SU-DHL-6 (cell line): ENCODE measurements at regions not wholly inside any gene's neighbourhood (a gene's known extent, or its start where the extent isn't known, plus 50 kb on each side); places are given as distances from the start of the nearest gene placed in this dataset.

Experiments
- H2AFZ ChIP-seq: fragments of 200-600 bp; sonication (generic); 2 replicates; pipeline ENCODE4 v1.6.1; 2014; ENCODE audit warnings: low read depth, mild to moderate bottlenecking, moderate library complexity, mixed read lengths, antibody characterized with exemption, low read length; ENCODE audit not compliant: severe bottlenecking
- H3F3A ChIP-seq: fragments of 200-600 bp; shearing (Covaris generic); 2 replicates; pipeline ENCODE4 v1.6.0; 2016; ENCODE audit warnings: antibody characterized with exemption, mild to moderate bottlenecking; ENCODE audit not compliant: insufficient read depth
- H3K27ac ChIP-seq: fragments of 200-600 bp; sonication (generic); 2 replicates; pipeline ENCODE4 v1.5.1; 2016; ENCODE audit warnings: low read depth, mild to moderate bottlenecking, low read length, moderate library complexity, mixed read lengths
- H3K27me3 ChIP-seq: fragments of 200-600 bp; sonication (generic), shearing (Covaris generic); 2 replicates; pipeline ENCODE4 v1.6.0; 2014; ENCODE audit warnings: mild to moderate bottlenecking, low read length
- H3K36me3 ChIP-seq: fragments of 200-600 bp; sonication (generic); 2 replicates; pipeline ENCODE4 v1.6.1; 2014; ENCODE audit warnings: mild to moderate bottlenecking, low read length, mixed read lengths
- H3K4me2 ChIP-seq: fragments of 300-600, 200-600 bp; shearing (Covaris generic), sonication (generic); 2 replicates; pipeline ENCODE4 v1.6.0; 2014; ENCODE audit warnings: low read length, low read depth, mild to moderate bottlenecking; ENCODE audit not compliant: poor library complexity, severe bottlenecking
- H3K4me3 ChIP-seq: fragments of 200-600 bp; sonication (generic); 2 replicates; pipeline ENCODE4 v1.5.1; 2014; ENCODE audit warnings: antibody characterized with exemption, low read length, mild to moderate bottlenecking, mixed read lengths; ENCODE audit not compliant: insufficient read depth, poor library complexity, severe bottlenecking
- H3K79me2 ChIP-seq: fragments of 200-600 bp; sonication (generic); 2 replicates; pipeline ENCODE4 v1.6.1; 2014; ENCODE audit warnings: mild to moderate bottlenecking, low read length, moderate library complexity; ENCODE audit not compliant: insufficient read depth
- H3K9ac ChIP-seq: fragments of 200-600 bp; sonication (generic); 2 replicates; pipeline ENCODE4 v1.7.0; 2014; ENCODE audit warnings: mild to moderate bottlenecking, low read length
- H3K9me2 ChIP-seq: fragments of 200-600 bp; sonication (generic); replicated peaks from 2 replicates; pipeline ENCODE4 v1.6.1; 2014; ENCODE audit warnings: low read length; ENCODE audit not compliant: insufficient read depth
- H3K9me3 ChIP-seq: fragments of 200-600 bp; sonication (generic); 2 replicates; pipeline ENCODE4 v1.6.1; 2014; ENCODE audit warnings: low read length, mixed read lengths; ENCODE audit not compliant: insufficient read depth
- H4K20me1 ChIP-seq: fragments of 200-600 bp; sonication (generic); 2 replicates; pipeline ENCODE4 v1.6.1; 2014; ENCODE audit warnings: low read depth, mild to moderate bottlenecking, antibody characterized with exemption, low read length, moderate library complexity, mixed read lengths
- CTCF ChIP-seq: fragments of 200-600 bp; sonication (generic); IDR thresholded peaks from one replicate; pipeline ENCODE4 v1.5.1; 2017; ENCODE audit warnings: antibody characterized with exemption, mild to moderate bottlenecking, low read length, moderate library complexity; ENCODE audit not compliant: insufficient read depth, poor library complexity, severe bottlenecking
- EZH2phosphoT487 ChIP-seq: fragments of 200-600 bp; sonication (generic), shearing (Covaris generic); conservative IDR thresholded peaks from 2 replicates; pipeline ENCODE4 v1.6.1; 2018; ENCODE audit warnings: mild to moderate bottlenecking, antibody characterized with exemption, low read length, moderate library complexity, mixed read lengths

GRCh38 chr1:29960156-29960755 lies 723.9 kb downstream of the PTPRU start:
- Histone ChIP-seq H3K4me3 (no peak overlapping the region), H3K9me2 (no peaks in the 10 kb centered on the region), H3F3A (no peaks in the 10 kb centered on the region), H3K4me2 (no peak overlapping the region), H3K27me3 (no peaks in the 10 kb centered on the region), H3K9ac (no peak overlapping the region), H4K20me1 (no peaks in the 10 kb centered on the region), H3K79me2 (no peaks in the 10 kb centered on the region), H2AFZ (no peak overlapping the region), H3K36me3 (no peaks in the 10 kb centered on the region), H3K9me3 (no peaks in the 10 kb centered on the region), H3K27ac (no peak overlapping the region)
- no peak for TF ChIP-seq EZH2phosphoT487
- TF ChIP-seq CTCF: no peak

- Histone ChIP-seq H3K36me3 (no peaks in the 10 kb centered on the region), H3K4me2 (no peak overlapping the region), H4K20me1 (no peaks in the 10 kb centered on the region), H3K79me2 (no peaks in the 10 kb centered on the region), H3K9me2 (no peaks in the 10 kb centered on the region), H3K27me3 (no peaks in the 10 kb centered on the region), H3K4me3 (no peak overlapping the region), H3K9me3 (no peaks in the 10 kb centered on the region), H2AFZ (no peak overlapping the region), H3K27ac (no peak overlapping the region), H3K9ac (no peak overlapping the region), H3F3A (no peaks in the 10 kb centered on the region)
- TF ChIP-seq EZH2phosphoT487: no peak
- no peak for TF ChIP-seq CTCF
Observed at GRCh38 chr1:29959356-29959755, 723.0 kb downstream of the PTPRU start.

GRCh38 chr1:29958271-29958670 lies 721.9 kb downstream of the PTPRU start:
- no peaks in the 10 kb centered on the region for H3K9me3 ChIP-seq
- H3K9ac ChIP-seq: no peak overlapping the region
- H3K27ac ChIP-seq: no peak overlapping the region
- no peaks in the 10 kb centered on the region for H3K36me3 ChIP-seq
- H3K4me3 ChIP-seq: no peak overlapping the region
- H2AFZ ChIP-seq: no peak overlapping the region
- no peak overlapping the region for H3K4me2 ChIP-seq
- no peaks in the 10 kb centered on the region for H3K27me3 ChIP-seq
- H3K9me2 ChIP-seq: no peaks in the 10 kb centered on the region
- TF ChIP-seq CTCF: no peak
- no peak for TF ChIP-seq EZH2phosphoT487
- H4K20me1 ChIP-seq: no peaks in the 10 kb centered on the region
- H3K79me2 ChIP-seq: no peaks in the 10 kb centered on the region
- no peaks in the 10 kb centered on the region for H3F3A ChIP-seq
